HepG2 (cell line): ENCODE measurements at regions not wholly inside any gene's neighbourhood (a gene's known extent, or its start where the extent isn't known, plus 50 kb on each side); places are given as distances from the start of the nearest gene placed in this dataset.

ENCODE experiments used
- ATAC-seq: fragments of 200-7000 bp; cut with Tn5 transposase; 3 replicates; pipeline ENCODE4 v1.9.1; 2020; ENCODE audit warnings: mild to moderate bottlenecking, moderate library complexity
- BruUV-seq: library from RNA; stranded (reverse); fragments of 400-500 nt; replicated peaks from 2 replicates; lab custom pipeline; 2021; lab: Mats Ljungman, UMichigan
- CTCF ChIA-PET: fragments of 300-600 bp; formaldehyde crosslinking; extraction: SDS; loops from one replicate; lab custom pipeline; 2021; ENCODE audit warnings: low total read pairs, inconsistent platforms, low intra/inter-chr PET ratio; lab: Yijun Ruan, JAX
- POLR2A ChIA-PET: fragments of 350-600 bp; sonication (Branson Sonifier 250); formaldehyde crosslinking; loops from one replicate; lab custom pipeline; 2020; ENCODE audit warnings: antibody characterized with exemption, inconsistent platforms; lab: Yijun Ruan, JAX
- DNase-seq: peaks from one replicate; pipeline ENCODE4 v3.0.0-alpha.2; 2015; ENCODE audit warnings: low spot score
- FAIRE-seq: peaks from 3 replicates; lab custom pipeline; 2011; peaks lifted over from hg19 to GRCh38; lab: Jason Lieb, UNC
- H2AFZ ChIP-seq: one replicate; pipeline ENCODE4 v1.6.1; 2011; ENCODE audit warnings: low read length, inconsistent platforms
- H3K27ac ChIP-seq: fragments of 300-600 bp; 3 replicates; pipeline ENCODE4 v1.8.0; 2011; ENCODE audit warnings: mixed run types, mild to moderate bottlenecking, mixed read lengths, low read length, inconsistent platforms; ENCODE audit not compliant: insufficient read depth; ENCODE audit errors: extremely low read length
- H3K27me3 ChIP-seq, 2 experiments: fragments of 200-600 bp in 1 of 2; 2 replicates in 1 of 2; 3 replicates in 1 of 2; pipeline versions ENCODE4 v1.6.0 to v1.8.0; 2011; ENCODE audit warnings: low read length in 2 of 2, mild to moderate bottlenecking in 2 of 2, moderate library complexity in 2 of 2, inconsistent platforms in 1 of 2; ENCODE audit not compliant: insufficient read depth in 2 of 2, control insufficient read depth in 1 of 2
- H3K36me3 ChIP-seq, 2 experiments: fragments of 200-600 bp in 1 of 2; replicated peaks in 1 of 2; 2 replicates in 1 of 2; 3 replicates in 1 of 2; pipeline versions ENCODE4 v1.5.1 to v1.8.0; 2011; ENCODE audit warnings: low read length in 2 of 2, inconsistent platforms in 1 of 2; ENCODE audit not compliant: insufficient read depth in 2 of 2, control insufficient read depth in 1 of 2
- H3K4me1 ChIP-seq: 2 replicates; pipeline ENCODE4 v1.5.1; 2012; ENCODE audit warnings: low read length, inconsistent platforms; ENCODE audit not compliant: insufficient read depth
- H3K4me2 ChIP-seq: 2 replicates; pipeline ENCODE4 v1.6.0; 2011; ENCODE audit warnings: low read depth, low read length, inconsistent platforms
- H3K4me3 ChIP-seq, 3 experiments: fragments of 200-600 bp in 1 of 3; sonication (generic), shearing (Covaris generic) in 1 of 3; replicated peaks in 1 of 3; 2 replicates each; pipeline ENCODE4 v1.5.1; 2011 to 2016; ENCODE audit warnings: low read length in 3 of 3, inconsistent platforms in 2 of 3, low read depth in 2 of 3, mild to moderate bottlenecking in 2 of 3, control low read depth in 1 of 3, mixed read lengths in 1 of 3; ENCODE audit not compliant: insufficient read depth in 1 of 3
- H3K79me2 ChIP-seq: one replicate; pipeline ENCODE4 v1.6.1; 2011; ENCODE audit warnings: low read length, inconsistent platforms; ENCODE audit not compliant: insufficient read depth
- H3K9ac ChIP-seq: 2 replicates; pipeline ENCODE4 v1.6.0; 2011; ENCODE audit warnings: mild to moderate bottlenecking, low read depth, low read length, inconsistent platforms; ENCODE audit not compliant: insufficient read depth
- H3K9me3 ChIP-seq: 2 replicates; pipeline ENCODE4 v1.5.1; 2012; ENCODE audit warnings: mild to moderate bottlenecking, low read length
- H4K20me1 ChIP-seq: 2 replicates; pipeline ENCODE4 v1.6.0; 2011; ENCODE audit warnings: inconsistent platforms, mild to moderate bottlenecking, low read length, moderate library complexity; ENCODE audit not compliant: insufficient read depth
- ATF7 ChIP-seq, 2 experiments: fragments of 450-650 bp in 1 of 2; sonication (generic) in 1 of 2; formaldehyde crosslinking in 1 of 2; IDR thresholded peaks; 2 replicates each; pipeline versions ENCODE4 v1.4.0 to v1.6.1; 2016 to 2020; ENCODE audit warnings: antibody characterized with exemption in 1 of 2, mild to moderate bottlenecking in 1 of 2, missing genetic modification reagents in 1 of 2
- CBX1 ChIP-seq: IDR thresholded peaks from one replicate; pipeline ENCODE4 v1.6.1; 2016; ENCODE audit warnings: antibody characterized with exemption, low read depth
- CREB1 ChIP-seq, 2 experiments: fragments of 450-650 bp in 1 of 2; IDR thresholded peaks; 2 replicates each; pipeline ENCODE4 v1.6.1; 2016 to 2017; ENCODE audit warnings: control low read depth in 1 of 2, mild to moderate bottlenecking in 1 of 2, missing compliant biosample characterization in 1 of 2, missing genetic modification characterization in 1 of 2
- MYC ChIP-seq: sonication (generic); formaldehyde crosslinking; IDR thresholded peaks from 2 replicates; pipeline ENCODE4 v1.9.0; 2021; ENCODE audit warnings: missing genetic modification reagents, borderline replicate concordance
- RELA ChIP-seq: sonication (generic); formaldehyde crosslinking; IDR thresholded peaks from 2 replicates; pipeline ENCODE4 v1.4.0; 2020; ENCODE audit warnings: missing genetic modification reagents
- YEATS2 ChIP-seq: sonication (generic); formaldehyde crosslinking; IDR thresholded peaks from 2 replicates; pipeline ENCODE4 v1.4.0; 2020; ENCODE audit warnings: missing genetic modification reagents, borderline replicate concordance
- ZFP36L1 ChIP-seq: sonication (generic); formaldehyde crosslinking; IDR thresholded peaks from 2 replicates; pipeline ENCODE4 v1.8.0; 2022; ENCODE audit warnings: mild to moderate bottlenecking, missing genetic modification reagents, moderate library complexity
- ZNF674 ChIP-seq: sonication (generic); formaldehyde crosslinking; IDR thresholded peaks from 2 replicates; pipeline ENCODE4 v1.5.0; 2020; ENCODE audit warnings: low read depth, mild to moderate bottlenecking, missing genetic modification reagents
- WGBS: methylation state at CpG from one replicate; pipeline ENCODE4 v1.1.6; 2017; ENCODE audit warnings: low lambda C conversion rate; 5-methylcytosine and 5-hydroxymethylcytosine counted together
- in situ Hi-C: cut with HindIII; loops from 2 replicates; pipeline ENCODE4 v1.10.0; 2017; ENCODE audit warnings: low pct_unique_long_range_greater_than_20kb; ENCODE audit not compliant: extremely low pct_ligation_motif_present
- intact Hi-C: fragments of 100-400 bp; cut with micrococcal nuclease; formaldehyde crosslinking; loops from one replicate; pipeline ENCODE4 v1.10.0; 2022; ENCODE audit not compliant: unreplicated experiment
- TF ChIP-seq, protein P1 (sequence below): sonication (generic); formaldehyde crosslinking; IDR thresholded peaks from 2 replicates; pipeline ENCODE4 v1.8.0; 2023; ENCODE audit warnings: mild to moderate bottlenecking, missing genetic modification reagents

DNA sequence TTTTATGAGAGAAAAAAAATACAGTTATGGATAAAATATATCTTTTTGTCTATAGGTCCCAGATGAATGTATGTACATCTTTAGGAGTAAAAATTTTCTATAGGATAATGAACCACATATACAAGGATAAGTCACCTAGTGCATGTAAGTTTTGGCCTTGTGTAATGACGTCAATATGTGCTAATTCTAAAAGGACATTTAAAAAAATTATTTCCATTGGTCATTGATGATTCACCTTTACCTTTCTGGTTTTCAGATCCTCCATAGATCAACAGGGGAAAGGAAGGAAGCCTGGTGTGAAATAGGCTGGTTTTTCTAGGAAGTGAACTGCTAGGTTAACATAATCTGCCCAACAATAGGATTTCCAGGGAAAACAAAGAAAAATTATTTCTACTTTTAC, 684.3 kb upstream of the SOX9 start:
- Histone ChIP-seq H3K9ac (no peak overlapping the region), H3K27ac (no peak overlapping the region), H3K4me1 (no peaks in the 10 kb centered on the region), H3K4me3 (no peak overlapping the region), H2AFZ (no peak overlapping the region), H3K4me2 (no peak overlapping the region), H3K27me3 (no peaks in the 10 kb centered on the region), H3K79me2 (no peaks in the 10 kb centered on the region), H4K20me1 (no peaks in the 10 kb centered on the region), H3K9me3 (0 out of 2 replicates have a peak, but pooled peaks cover 3% of the 10 kb centered on the region), H3K36me3 (no peaks in the 10 kb centered on the region)
- intact Hi-C loops = no loop called here
- no peak for FAIRE-seq
- 5% methylated on average over 1 of the region's 1 CpG for WGBS
- POLR2A ChIA-PET = no interaction called here
- no TSS peak for BruUV-seq
- TF ChIP-seq ZNF674 (CRISPR knock-in tag) (no peak), RELA (CRISPR knock-in tag) (no peak), ATF7 (IDR thresholded peaks at IDR 0.05) (peak; percentile 78), ATF7 (CRISPR knock-in tag; IDR thresholded peaks at IDR 0.05) (no peak), CBX1 (no peak), CREB1 (IDR thresholded peaks at IDR 0.05) (0 out of 2 replicates have a peak, but pooled peaks have one; percentile 45), CREB1 (CRISPR knock-in tag; IDR thresholded peaks at IDR 0.05) (no peak)
- TF ChIP-seq, protein P1, sequence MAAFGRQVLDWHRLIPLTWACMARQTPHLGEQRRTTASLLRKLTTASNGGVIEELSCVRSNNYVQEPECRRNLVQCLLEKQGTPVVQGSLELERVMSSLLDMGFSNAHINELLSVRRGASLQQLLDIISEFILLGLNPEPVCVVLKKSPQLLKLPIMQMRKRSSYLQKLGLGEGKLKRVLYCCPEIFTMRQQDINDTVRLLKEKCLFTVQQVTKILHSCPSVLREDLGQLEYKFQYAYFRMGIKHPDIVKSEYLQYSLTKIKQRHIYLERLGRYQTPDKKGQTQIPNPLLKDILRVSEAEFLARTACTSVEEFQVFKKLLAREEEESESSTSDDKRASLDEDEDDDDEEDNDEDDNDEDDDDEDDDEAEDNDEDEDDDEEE = no peak
- no peak for DNase-seq
- in situ Hi-C loops = no loop called here
- no peak for ATAC-seq
- CTCF ChIA-PET = no interaction called here

DNA sequence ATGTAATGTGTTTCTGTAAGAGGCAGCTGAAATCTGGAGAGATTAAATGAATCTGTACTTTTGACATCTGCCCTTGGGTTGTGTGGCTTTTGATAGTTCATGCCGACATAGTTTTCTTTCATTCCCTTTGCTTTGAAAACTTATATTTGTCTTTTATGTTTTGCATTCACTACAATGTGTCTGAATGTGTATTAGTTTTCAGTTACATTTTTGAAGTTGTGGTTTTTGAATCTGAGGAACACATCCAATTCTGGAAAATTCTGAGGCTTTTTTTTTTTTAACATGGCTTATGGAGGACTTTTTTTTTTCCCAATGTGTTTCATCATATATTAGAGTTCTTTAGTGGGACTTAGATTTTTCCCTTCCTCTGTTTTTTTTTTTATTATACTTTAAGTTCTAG, 683.7 kb upstream of the SOX9 start:
- Histone ChIP-seq H3K4me2 (no peak overlapping the region), H4K20me1 (no peaks in the 10 kb centered on the region), H3K9ac (no peak overlapping the region), H3K4me1 (no peaks in the 10 kb centered on the region), H3K4me3 (no peak overlapping the region), H3K36me3 (no peaks in the 10 kb centered on the region), H3K79me2 (no peaks in the 10 kb centered on the region), H3K9me3 (0 out of 2 replicates have a peak, but pooled peaks cover 3% of the 10 kb centered on the region), H3K27ac (no peak overlapping the region)
- CTCF ChIA-PET = no interaction called here
- FAIRE-seq (no peak), DNase-seq (no peak)
- intact Hi-C loops = no loop called here
- no TSS peak for BruUV-seq
- POLR2A ChIA-PET = no interaction called here
- TF ChIP-seq MYC (no peak), YEATS2 (no peak), ZFP36L1 (CRISPR knock-in tag) (no peak)
- TF ChIP-seq, all 625 proteins: peak for 0
- Histone ChIP-seq H2AFZ (no peak overlapping the region), H3K27me3 (no peaks in the 10 kb centered on the region)
- 20% methylated on average over 1 of the region's 1 CpG for WGBS
- no peak for ATAC-seq
- in situ Hi-C loops = no loop called here
